Prostate gland (tissue), 2 donors: ENCODE measurements at regions not wholly inside any gene's neighbourhood (a gene's known extent, or its start where the extent isn't known, plus 50 kb on each side); places are given as distances from the start of the nearest gene placed in this dataset.

Source experiments
- POLR2A ChIP-seq: fragments of 450-650 bp; IDR thresholded peaks from one replicate; pipeline ENCODE4 v1.6.1; 2016; ENCODE audit warnings: antibody characterized with exemption, mild to moderate bottlenecking
- POLR2AphosphoS5 ChIP-seq: sonication (generic); formaldehyde crosslinking; IDR thresholded peaks from one replicate; pipeline ENCODE4 v1.6.1; 2017; ENCODE audit warnings: antibody characterized with exemption
- TF ChIP-seq, protein P1 (sequence below), 4 experiments: fragments of 200-600 bp in 2 of 4; fragments of 450-650 bp in 2 of 4; sonication (generic) in 2 of 4; IDR thresholded peaks; 1 replicate in 3 of 4; 2 replicates in 1 of 4; pipeline ENCODE4 v1.5.1; 2016 to 2019; ENCODE audit warnings: antibody characterized with exemption in 4 of 4, mild to moderate bottlenecking in 2 of 4, moderate library complexity in 2 of 4

DNA sequence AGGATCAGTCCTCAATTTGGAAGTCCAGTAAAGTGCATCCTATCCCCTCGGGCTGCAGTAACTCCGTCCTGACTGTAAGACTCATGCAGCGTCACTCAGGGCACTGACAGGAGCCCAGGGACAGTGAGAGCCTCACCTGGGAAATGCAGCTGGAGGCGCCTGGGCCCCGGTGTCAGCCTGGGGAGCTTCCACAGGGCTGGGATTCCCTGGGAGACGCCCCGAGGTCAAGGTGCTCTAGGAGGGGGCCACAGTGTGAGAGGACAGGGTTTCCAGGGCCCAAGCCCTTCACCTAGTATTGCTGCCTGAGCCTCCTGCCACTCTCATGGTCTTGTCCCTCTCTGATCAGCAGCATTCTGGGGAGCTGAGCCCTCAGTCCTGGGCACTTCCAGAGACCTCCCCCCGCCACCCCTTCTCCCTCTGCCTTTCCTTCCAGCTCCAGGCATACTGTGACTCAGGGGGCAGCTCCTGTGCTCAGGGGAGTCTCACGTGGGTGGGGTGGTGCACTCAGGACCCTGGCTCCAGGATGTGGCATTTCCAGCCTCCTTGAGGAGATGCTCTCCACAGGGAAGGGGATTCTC lies 99.1 kb upstream of the IGLL5 start:
- TF ChIP-seq POLR2A (no peak), POLR2AphosphoS5 (no peak)
- TF ChIP-seq, protein P1, sequence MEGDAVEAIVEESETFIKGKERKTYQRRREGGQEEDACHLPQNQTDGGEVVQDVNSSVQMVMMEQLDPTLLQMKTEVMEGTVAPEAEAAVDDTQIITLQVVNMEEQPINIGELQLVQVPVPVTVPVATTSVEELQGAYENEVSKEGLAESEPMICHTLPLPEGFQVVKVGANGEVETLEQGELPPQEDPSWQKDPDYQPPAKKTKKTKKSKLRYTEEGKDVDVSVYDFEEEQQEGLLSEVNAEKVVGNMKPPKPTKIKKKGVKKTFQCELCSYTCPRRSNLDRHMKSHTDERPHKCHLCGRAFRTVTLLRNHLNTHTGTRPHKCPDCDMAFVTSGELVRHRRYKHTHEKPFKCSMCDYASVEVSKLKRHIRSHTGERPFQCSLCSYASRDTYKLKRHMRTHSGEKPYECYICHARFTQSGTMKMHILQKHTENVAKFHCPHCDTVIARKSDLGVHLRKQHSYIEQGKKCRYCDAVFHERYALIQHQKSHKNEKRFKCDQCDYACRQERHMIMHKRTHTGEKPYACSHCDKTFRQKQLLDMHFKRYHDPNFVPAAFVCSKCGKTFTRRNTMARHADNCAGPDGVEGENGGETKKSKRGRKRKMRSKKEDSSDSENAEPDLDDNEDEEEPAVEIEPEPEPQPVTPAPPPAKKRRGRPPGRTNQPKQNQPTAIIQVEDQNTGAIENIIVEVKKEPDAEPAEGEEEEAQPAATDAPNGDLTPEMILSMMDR (IDR thresholded peaks at IDR 0.05): no peak
